Tibial nerve (tissue), 4 donors: ENCODE measurements at regions not wholly inside any gene's neighbourhood (a gene's known extent, or its start where the extent isn't known, plus 50 kb on each side); places are given as distances from the start of the nearest gene placed in this dataset.

Experiments used
- DNase-seq, 2 donors: peaks; one replicate each; pipeline ENCODE4 v3.0.0-alpha.2; 2019; ENCODE audit warnings: low spot score in 2 of 2
- H3K27ac ChIP-seq, 4 donors: fragments of 200-600 bp; sonication (generic) in 3 of 4; one replicate each; pipeline ENCODE4 v1.5.1; 2017 to 2019; ENCODE audit warnings: mild to moderate bottlenecking in 1 of 4
- H3K27me3 ChIP-seq, 2 donors: fragments of 200-600 bp; sonication (generic) in 1 of 2; one replicate each; pipeline versions ENCODE4 v1.5.1 to v1.6.0; 2017 to 2019
- H3K36me3 ChIP-seq, 3 donors: fragments of 200-600 bp; sonication (generic); one replicate each; pipeline ENCODE4 v1.5.1; 2018 to 2019
- H3K4me1 ChIP-seq, 4 donors: fragments of 200-600 bp; sonication (generic) in 3 of 4; one replicate each; pipeline ENCODE4 v1.5.1; 2017 to 2019
- H3K4me3 ChIP-seq, 4 donors: fragments of 200-600 bp; sonication (generic) in 3 of 4; one replicate each; pipeline ENCODE4 v1.5.1; 2017 to 2019; ENCODE audit warnings: mild to moderate bottlenecking in 1 of 4, moderate library complexity in 1 of 4
- H3K9me3 ChIP-seq, 4 donors: fragments of 200-600 bp; sonication (generic) in 3 of 4; one replicate each; pipeline ENCODE4 v1.5.1; 2017 to 2019
- EP300 ChIP-seq, 2 donors: sonication (generic); formaldehyde crosslinking; IDR thresholded peaks; one replicate each; pipeline ENCODE4 v1.6.1; 2017; ENCODE audit warnings: antibody characterized with exemption in 2 of 2, mild to moderate bottlenecking in 1 of 2
- POLR2A ChIP-seq, 2 donors: fragments of 450-650 bp; IDR thresholded peaks; one replicate each; pipeline ENCODE4 v1.6.1; 2017; ENCODE audit warnings: antibody characterized with exemption in 2 of 2, mild to moderate bottlenecking in 2 of 2, moderate library complexity in 2 of 2
- WGBS, 2 donors: methylation state at CpG; one replicate each; pipeline ENCODE4 v1.1.5; 2018; 5-methylcytosine and 5-hydroxymethylcytosine counted together
- TF ChIP-seq, protein P1 (sequence below), 5 experiments: fragments of 200-600 bp in 3 of 5; fragments of 450-650 bp in 2 of 5; sonication (generic) in 3 of 5; IDR thresholded peaks; one replicate each; pipeline ENCODE4 v1.5.1; 2016 to 2019; ENCODE audit warnings: antibody characterized with exemption in 5 of 5, mild to moderate bottlenecking in 3 of 5, moderate library complexity in 2 of 5

DNA sequence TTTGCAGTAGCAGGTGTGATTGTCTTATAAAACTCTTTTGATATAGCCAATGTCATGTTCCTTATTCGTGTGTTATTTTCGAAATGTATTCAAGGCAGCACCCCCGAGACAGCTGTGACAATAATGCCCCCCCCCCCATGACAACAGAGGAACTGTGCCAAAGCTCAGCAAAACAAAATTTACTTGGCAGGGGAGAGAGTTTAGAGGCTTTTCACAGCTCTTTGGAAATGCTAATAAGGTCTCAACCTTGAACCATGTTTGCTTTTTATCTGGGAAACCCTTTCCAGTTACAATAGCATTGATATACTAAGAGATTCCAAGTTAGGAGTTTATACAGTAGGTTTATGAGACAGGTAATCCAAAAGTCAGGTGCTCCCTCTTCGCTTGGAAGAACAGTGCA lies 56.4 kb upstream of the USP44 start:
- no peak for DNase-seq
- Histone ChIP-seq H3K9me3 (no peaks in the 10 kb centered on the region), H3K4me1 (peaks cover 0 to 15% (median 0%) of the 10 kb centered on the region in 4 donors), H3K4me3 (no peak overlapping the region), H3K27me3 (no peaks in the 10 kb centered on the region), H3K36me3 (no peaks in the 10 kb centered on the region), H3K27ac (peak overlapping the region in 2 of 4 donors; percentile 77 to 84)
- WGBS, 2 donors, result 40 to 44% methylated on average over 4 of the region's 4 CpGs
- TF ChIP-seq EP300 (IDR thresholded peaks at IDR 0.05) (no peak), POLR2A (IDR thresholded peaks at IDR 0.05) (no peak)
- TF ChIP-seq, protein P1, sequence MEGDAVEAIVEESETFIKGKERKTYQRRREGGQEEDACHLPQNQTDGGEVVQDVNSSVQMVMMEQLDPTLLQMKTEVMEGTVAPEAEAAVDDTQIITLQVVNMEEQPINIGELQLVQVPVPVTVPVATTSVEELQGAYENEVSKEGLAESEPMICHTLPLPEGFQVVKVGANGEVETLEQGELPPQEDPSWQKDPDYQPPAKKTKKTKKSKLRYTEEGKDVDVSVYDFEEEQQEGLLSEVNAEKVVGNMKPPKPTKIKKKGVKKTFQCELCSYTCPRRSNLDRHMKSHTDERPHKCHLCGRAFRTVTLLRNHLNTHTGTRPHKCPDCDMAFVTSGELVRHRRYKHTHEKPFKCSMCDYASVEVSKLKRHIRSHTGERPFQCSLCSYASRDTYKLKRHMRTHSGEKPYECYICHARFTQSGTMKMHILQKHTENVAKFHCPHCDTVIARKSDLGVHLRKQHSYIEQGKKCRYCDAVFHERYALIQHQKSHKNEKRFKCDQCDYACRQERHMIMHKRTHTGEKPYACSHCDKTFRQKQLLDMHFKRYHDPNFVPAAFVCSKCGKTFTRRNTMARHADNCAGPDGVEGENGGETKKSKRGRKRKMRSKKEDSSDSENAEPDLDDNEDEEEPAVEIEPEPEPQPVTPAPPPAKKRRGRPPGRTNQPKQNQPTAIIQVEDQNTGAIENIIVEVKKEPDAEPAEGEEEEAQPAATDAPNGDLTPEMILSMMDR (IDR thresholded peaks at IDR 0.05), result no peak

DNA sequence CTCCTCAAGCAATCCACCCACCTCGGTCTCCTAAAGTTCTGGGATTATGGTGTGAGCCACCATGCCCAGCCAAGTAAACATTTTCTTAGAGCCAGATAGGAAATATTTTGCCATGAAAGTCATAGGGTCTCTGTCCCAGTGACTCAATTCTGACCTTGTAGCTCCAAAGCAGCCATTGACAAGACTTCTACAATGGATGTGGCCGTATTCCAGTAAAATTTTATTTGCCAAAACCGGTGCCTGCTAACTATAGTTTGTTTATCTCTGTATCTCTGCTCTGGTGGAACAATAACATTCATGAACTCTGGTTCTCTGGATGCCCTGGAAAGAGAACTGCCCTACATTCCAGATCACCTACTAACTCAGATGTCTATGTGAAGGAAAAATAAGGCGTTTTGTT lies 54.6 kb upstream of the USP44 start:
- no peaks in the 10 kb centered on the region for H3K9me3 ChIP-seq
- peaks cover 0 to 15% (median 0%) of the 10 kb centered on the region in 4 donors for H3K4me1 ChIP-seq
- H3K36me3 ChIP-seq, result no peaks in the 10 kb centered on the region
- peak overlapping the region in 1 of 4 donors; percentile 29 for H3K27ac ChIP-seq
- 30 to 31% methylated on average over 4 of the region's 4 CpGs for WGBS, 2 donors
- no peak for DNase-seq
- no peaks in the 10 kb centered on the region for H3K27me3 ChIP-seq
- H3K4me3 ChIP-seq, result no peak overlapping the region
- TF ChIP-seq, protein P1 (IDR thresholded peaks at IDR 0.05), result no peak
- TF ChIP-seq EP300 (IDR thresholded peaks at IDR 0.05), result peak in 1 of 2 donors; percentile 25

DNA sequence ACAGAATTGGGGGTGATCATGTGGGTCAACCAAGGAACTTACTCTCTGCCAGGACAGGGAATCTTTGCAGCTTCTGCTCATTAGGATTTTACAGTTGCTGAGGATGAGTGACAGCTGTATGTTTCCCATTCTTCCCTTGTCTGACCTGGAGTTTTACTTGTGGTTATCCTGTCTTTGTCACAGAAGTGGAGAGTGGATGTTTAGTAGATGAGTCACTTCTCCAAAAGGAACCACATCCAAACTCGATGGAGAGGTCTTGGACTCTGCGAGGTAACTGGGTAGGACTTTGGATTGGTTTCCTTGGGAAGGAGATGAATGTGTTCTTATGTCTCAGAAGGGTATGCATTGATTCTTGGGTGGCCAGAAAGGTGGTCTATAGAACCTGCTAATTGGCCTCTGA lies 53.8 kb upstream of the USP44 start:
- H3K4me3 ChIP-seq, result no peak overlapping the region
- H3K36me3 ChIP-seq, result no peaks in the 10 kb centered on the region
- H3K4me1 ChIP-seq, result peaks cover 0 to 15% (median 0%) of the 10 kb centered on the region in 4 donors

DNA sequence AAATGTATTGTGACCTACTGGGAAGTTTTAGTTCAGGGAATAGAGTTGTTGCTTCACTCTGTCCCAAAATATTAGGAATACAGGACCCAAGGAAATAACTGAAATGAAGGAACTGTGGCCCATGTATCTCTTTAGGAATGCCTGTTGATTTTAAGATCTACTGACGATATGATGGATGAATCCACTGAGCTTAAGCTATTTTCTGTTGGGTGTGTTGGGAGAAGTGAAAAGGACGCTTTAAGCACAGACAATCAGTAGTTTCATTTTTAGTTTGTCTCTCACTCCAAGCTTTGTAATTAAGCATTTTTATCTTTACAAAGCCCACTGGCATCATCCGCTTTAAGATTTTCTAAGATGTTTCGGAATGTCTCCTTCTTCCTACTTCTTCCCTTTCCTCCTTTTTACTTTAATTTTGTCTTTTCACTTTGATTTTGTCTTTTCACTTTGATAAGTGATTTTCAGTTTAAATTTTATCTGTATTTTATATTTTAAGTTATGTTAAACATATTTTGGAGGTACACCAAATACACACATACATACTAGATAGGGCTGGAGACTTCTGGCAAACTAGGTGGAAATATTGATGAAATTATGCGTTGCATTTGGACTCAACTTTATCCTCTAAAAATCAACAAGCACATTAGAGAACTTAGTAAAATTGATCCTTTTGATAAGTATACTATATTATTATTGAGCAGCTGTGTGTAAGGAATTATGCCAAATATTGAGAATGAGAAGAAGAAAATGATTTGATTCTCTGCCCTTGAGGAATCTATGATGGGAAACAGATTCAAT lies 52.3 kb upstream of the USP44 start:
- no peaks in the 10 kb centered on the region for H3K36me3 ChIP-seq
- H3K9me3 ChIP-seq, result no peaks in the 10 kb centered on the region
- H3K27ac ChIP-seq, result no peak overlapping the region
- TF ChIP-seq, protein P1 (IDR thresholded peaks at IDR 0.05), result no peak
- no peak for TF ChIP-seq EP300 (IDR thresholded peaks at IDR 0.05)
- no peak for TF ChIP-seq POLR2A (IDR thresholded peaks at IDR 0.05)
- 77 to 81% methylated on average over 5 of the region's 5 CpGs for WGBS, 2 donors
- no peak overlapping the region for H3K4me3 ChIP-seq
- DNase-seq, result no peak
- no peaks in the 10 kb centered on the region for H3K27me3 ChIP-seq
- H3K4me1 ChIP-seq, result peaks cover 0 to 4% (median 0%) of the 10 kb centered on the region in 4 donors

More for the DNA sequence above, 53.8 kb upstream of the USP44 start:
- Histone ChIP-seq H3K27me3 (no peaks in the 10 kb centered on the region), H3K9me3 (no peaks in the 10 kb centered on the region), H3K27ac (no peak overlapping the region)
- no peak for DNase-seq
- WGBS, 2 donors, result 60 to 70% methylated on average over 2 of the region's 2 CpGs
- no peak for TF ChIP-seq EP300 (IDR thresholded peaks at IDR 0.05)
- TF ChIP-seq, protein P1 (IDR thresholded peaks at IDR 0.05), result no peak
- no peak for TF ChIP-seq POLR2A (IDR thresholded peaks at IDR 0.05)

DNA sequence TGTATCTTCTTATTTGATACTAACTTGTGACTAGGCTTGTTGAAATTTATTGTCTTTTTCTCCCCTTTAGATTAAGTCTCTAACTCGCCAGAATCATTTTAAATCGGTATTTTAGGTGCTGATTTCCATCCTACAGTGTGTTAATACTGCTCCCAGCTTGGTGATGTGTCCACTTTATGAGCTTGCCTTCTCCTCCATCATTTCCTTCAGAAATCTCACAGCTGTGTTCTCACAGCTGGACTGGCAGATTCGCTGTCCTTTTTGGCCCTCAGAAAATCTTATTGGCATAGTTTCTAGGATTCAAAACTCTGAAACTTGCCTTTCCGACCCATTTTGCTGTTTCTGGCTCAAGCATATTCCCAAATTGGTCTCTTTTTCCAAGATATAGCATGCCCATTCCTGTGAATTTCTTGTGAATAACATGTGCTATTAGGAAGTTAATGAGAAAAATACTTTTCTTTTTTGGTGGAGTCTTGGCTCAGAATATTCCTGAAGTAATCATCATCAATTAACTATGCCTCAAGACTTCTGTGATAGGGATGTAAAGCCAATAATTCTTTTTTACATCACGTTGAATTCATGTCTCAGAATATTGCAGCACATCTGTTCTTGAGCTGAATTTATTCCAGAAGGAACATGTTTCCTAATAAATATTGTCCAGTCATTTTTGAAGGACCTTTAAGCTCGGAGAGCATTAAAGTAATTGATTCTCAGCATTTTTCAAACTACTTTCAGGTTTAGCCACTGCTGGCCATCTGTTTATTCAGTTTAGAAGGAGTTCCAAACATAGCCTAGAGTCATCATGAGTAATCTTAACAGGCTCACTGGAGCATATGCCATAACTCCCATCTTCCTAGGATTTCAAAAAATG lies 50.0 kb upstream of the USP44 start:
- TF ChIP-seq EP300 (IDR thresholded peaks at IDR 0.05) (no peak), POLR2A (IDR thresholded peaks at IDR 0.05) (no peak)
- TF ChIP-seq, protein P1 (IDR thresholded peaks at IDR 0.05), result no peak
- Histone ChIP-seq H3K27ac (no peak overlapping the region), H3K9me3 (no peaks in the 10 kb centered on the region), H3K27me3 (no peaks in the 10 kb centered on the region), H3K4me3 (no peak overlapping the region), H3K36me3 (no peaks in the 10 kb centered on the region), H3K4me1 (no peaks in the 10 kb centered on the region)
- 57% methylated on average over 6 of the region's 6 CpGs for WGBS, 2 donors
- DNase-seq, result no peak
